Astrocyte of the cerebellum (primary cell): ENCODE measurements at regions not wholly inside any gene's neighbourhood (a gene's known extent, or its start where the extent isn't known, plus 50 kb on each side); places are given as distances from the start of the nearest gene placed in this dataset.

Source experiments
- DNase-seq: peaks from one replicate; pipeline ENCODE4 v3.0.0-alpha.2; 2011; ENCODE audit warnings: low read depth
- H3K4me3 ChIP-seq: 2 replicates; pipeline ENCODE4 v1.5.1; 2011; ENCODE audit warnings: mild to moderate bottlenecking, low read depth, low read length, moderate library complexity
- CTCF ChIP-seq: IDR thresholded peaks from 2 replicates; pipeline ENCODE4 v1.5.1; 2012; ENCODE audit warnings: low read length, low read depth, moderate library complexity, mild to moderate bottlenecking; ENCODE audit errors: missing control alignments
- in situ Hi-C: cut with HindIII; loops from 2 replicates; pipeline ENCODE4 v1.10.0; 2017; ENCODE audit warnings: low sequenced_read_pairs

DNA sequence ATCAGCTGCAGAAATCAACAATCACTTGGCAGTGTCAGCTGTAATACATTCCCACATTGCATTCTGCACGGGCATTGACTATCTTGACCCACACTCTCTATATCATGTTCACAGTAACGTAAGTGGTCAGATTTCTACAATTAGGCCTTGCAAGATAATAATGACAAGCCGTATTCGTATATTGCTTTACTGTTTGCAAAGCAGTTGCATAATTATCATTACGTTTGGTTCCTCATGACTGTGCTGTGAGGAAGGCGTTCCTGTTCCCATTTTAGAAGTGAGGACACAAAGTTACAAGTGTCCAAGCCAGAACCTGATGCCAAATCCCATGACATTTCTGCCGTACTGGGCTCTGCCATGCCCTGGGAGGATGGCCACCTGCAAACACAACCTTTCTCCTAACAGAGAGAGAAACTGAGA is 53.5 kb upstream of the TARBP1 start:
- no peak for DNase-seq
- in situ Hi-C loops = no loop called here
- no peak for TF ChIP-seq CTCF
- no peak overlapping the region for H3K4me3 ChIP-seq

DNA sequence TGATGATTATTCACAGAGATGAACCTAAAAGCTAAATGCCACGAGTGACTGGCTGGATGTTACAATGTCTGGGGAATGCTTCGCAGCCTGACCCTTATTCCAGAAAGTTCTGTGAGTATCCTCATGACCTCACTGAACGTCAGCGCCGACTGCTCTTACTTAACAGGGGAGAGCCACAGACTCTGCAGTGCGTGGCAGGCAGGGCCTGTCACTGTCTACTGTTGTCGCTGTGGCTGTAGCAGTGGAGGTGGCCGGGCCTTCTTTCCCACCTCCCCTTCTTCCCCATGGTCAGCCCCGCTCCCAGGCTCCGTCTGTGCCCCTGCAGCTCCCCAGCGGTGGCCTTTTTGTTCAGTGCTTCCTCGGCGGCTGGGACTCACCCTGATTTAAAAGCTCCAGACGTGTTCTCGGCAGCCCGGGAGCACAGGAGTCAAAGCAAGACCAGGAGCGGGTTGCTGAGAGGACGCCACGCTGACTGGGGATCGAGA is 52.2 kb upstream of the TARBP1 start:
- H3K4me3 ChIP-seq = no peak overlapping the region
- no peak for DNase-seq
- in situ Hi-C loops = no loop called here
- TF ChIP-seq CTCF = no peak

- no peak overlapping the region for H3K4me3 ChIP-seq
- in situ Hi-C loops = no loop called here
- no peak for DNase-seq
- no peak for TF ChIP-seq CTCF
Measured at GRCh38 chr1:234530672-234531071, 51.7 kb upstream of the TARBP1 start.

- in situ Hi-C loops = no loop called here
- H3K4me3 ChIP-seq = no peak overlapping the region
- no peak for TF ChIP-seq CTCF
- DNase-seq = no peak
Measured at GRCh38 chr1:234529950-234530237, 50.9 kb upstream of the TARBP1 start.

DNA sequence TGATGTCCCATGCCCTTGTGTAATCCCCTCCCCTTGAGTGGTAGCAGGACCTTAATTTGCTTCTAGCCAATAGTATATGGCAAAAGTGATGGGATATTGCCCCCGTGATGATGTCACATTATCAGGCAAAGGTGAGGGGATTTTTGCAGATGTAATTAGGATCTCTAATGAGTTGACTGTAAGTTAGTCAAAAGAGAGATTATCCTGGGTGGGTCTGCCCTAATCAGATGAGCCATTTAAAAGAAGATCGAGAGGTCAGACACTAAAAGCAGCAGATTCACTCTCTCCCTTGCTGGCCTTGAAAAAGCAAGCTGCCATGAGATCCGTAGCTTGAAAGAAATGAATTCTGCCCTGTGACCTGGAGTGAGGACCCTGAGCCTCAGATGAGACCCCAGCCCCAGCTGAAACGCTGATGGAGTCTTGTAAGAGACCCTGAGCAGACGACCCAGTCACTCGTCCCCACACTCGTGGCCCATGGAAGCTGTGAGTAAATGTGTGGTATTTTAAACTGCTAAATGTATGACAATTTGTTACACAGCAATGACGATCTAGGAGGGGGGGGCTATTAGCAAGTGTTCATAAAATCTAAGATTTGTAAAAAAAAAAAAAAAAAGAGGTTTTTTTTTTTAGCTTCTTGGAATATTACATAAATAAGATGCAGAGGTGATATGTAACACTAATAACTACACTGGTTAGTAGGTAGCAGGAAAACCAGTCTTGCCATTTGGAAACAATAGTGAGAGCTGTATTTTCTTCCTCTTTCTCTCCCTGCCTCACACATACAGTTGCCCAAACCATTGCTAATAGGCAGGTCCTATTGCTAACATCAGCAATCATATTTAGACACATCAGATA is 50.3 kb upstream of the TARBP1 start:
- no peak for TF ChIP-seq CTCF
- in situ Hi-C loops = no loop called here
- no peak overlapping the region for H3K4me3 ChIP-seq
- DNase-seq = no peak
